Tibial artery (tissue), 4 donors: ENCODE measurements at regions not wholly inside any gene's neighbourhood (a gene's known extent, or its start where the extent isn't known, plus 50 kb on each side); places are given as distances from the start of the nearest gene placed in this dataset.

Experiments
- DNase-seq, 2 donors: peaks; one replicate each; pipeline ENCODE4 v3.0.0-alpha.2; 2019
- H3K27ac ChIP-seq, 2 donors: fragments of 200-600 bp; sonication (generic) in 1 of 2; 1 replicate in 1 of 2; 2 replicates in 1 of 2; pipeline ENCODE4 v1.5.1; 2018 to 2019; ENCODE audit warnings: mild to moderate bottlenecking in 1 of 2
- H3K27me3 ChIP-seq, 2 donors: fragments of 200-600 bp; sonication (generic) in 1 of 2; one replicate each; pipeline versions ENCODE4 v1.5.1 to v1.6.0; 2016 to 2019
- H3K36me3 ChIP-seq, 3 donors: fragments of 200-600 bp; sonication (generic) in 2 of 3; one replicate each; pipeline ENCODE4 v1.5.1; 2016 to 2019; ENCODE audit warnings: mild to moderate bottlenecking in 2 of 3
- H3K4me1 ChIP-seq, 4 donors: fragments of 200-600 bp; sonication (generic) in 2 of 4; 1 replicate in 3 of 4; 2 replicates in 1 of 4; pipeline ENCODE4 v1.5.1; 2016 to 2019
- H3K4me3 ChIP-seq, 2 donors: fragments of 200-600 bp; sonication (generic) in 1 of 2; 1 replicate in 1 of 2; 2 replicates in 1 of 2; pipeline ENCODE4 v1.5.1; 2018 to 2019; ENCODE audit warnings: mild to moderate bottlenecking in 2 of 2
- H3K9me3 ChIP-seq, 3 donors: fragments of 200-600 bp; sonication (generic) in 1 of 3; one replicate each; pipeline ENCODE4 v1.5.1; 2016 to 2019
- CTCF ChIP-seq, 2 experiments: fragments of 200-600 bp in 1 of 2; fragments of 450-650 bp in 1 of 2; IDR thresholded peaks; one replicate each; pipeline ENCODE4 v1.5.1; 2017 to 2019; ENCODE audit warnings: antibody characterized with exemption in 2 of 2, mild to moderate bottlenecking in 1 of 2, moderate library complexity in 1 of 2
- intact Hi-C: fragments of 100-400 bp; cut with DNase I; formaldehyde crosslinking; loops from one replicate; pipeline ENCODE4 v1.15.0; 2023; ENCODE audit warnings: low total_unique reads

GRCh38 chr13:40438999-40439797 is 227.2 kb downstream of the FOXO1 start:
- peak in 1 of 2 donors; percentile 21 for DNase-seq
- intact Hi-C loops = no loop called here
- no peak for TF ChIP-seq CTCF (IDR thresholded peaks at IDR 0.05)
- Histone ChIP-seq H3K4me1 (peaks cover 0 to 45% (median 28%) of the 10 kb centered on the region in 4 donors), H3K36me3 (no peaks in the 10 kb centered on the region), H3K9me3 (no peaks in the 10 kb centered on the region), H3K4me3 (peak overlapping the region; percentile 3 to 29), H3K27me3 (no peaks in the 10 kb centered on the region), H3K27ac (peak overlapping the region; percentile 74)

DNA sequence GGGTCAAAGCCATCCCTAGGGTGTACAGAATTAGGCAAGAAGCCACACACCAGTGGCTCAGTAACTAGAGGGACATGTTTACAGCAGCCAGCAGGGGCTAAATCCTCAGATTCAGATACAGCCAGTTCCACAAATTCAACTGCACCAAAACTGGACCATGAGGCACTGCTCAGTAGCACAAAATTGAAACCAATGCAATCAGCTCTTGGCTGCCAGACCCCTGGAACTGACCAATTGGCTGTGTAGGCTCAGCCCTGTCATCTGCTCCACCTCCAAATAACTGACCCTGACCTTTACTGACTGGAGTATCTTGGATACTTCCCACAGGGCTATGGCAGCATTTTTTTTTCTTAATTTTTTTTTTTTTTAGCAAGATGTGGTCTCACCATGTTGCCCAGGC is 226.5 kb downstream of the FOXO1 start:
- H3K4me3 ChIP-seq = no peak overlapping the region
- DNase-seq = peak; percentile 59 to 79
- no peaks in the 10 kb centered on the region for H3K27me3 ChIP-seq
- no peaks in the 10 kb centered on the region for H3K36me3 ChIP-seq
- H3K4me1 ChIP-seq = peaks cover 0 to 45% (median 28%) of the 10 kb centered on the region in 4 donors
- TF ChIP-seq CTCF (IDR thresholded peaks at IDR 0.05) = no peak
- intact Hi-C loops = no loop called here
- no peaks in the 10 kb centered on the region for H3K9me3 ChIP-seq
- H3K27ac ChIP-seq = peak overlapping the region; percentile 74

- Histone ChIP-seq H3K4me3 (no peak overlapping the region), H3K27me3 (no peaks in the 10 kb centered on the region), H3K4me1 (peaks cover 0 to 45% (median 28%) of the 10 kb centered on the region in 4 donors), H3K36me3 (no peaks in the 10 kb centered on the region), H3K27ac (peak overlapping the region; percentile 74), H3K9me3 (no peaks in the 10 kb centered on the region)
- DNase-seq = peak; percentile 87 to 92
- intact Hi-C loops = no loop called here
- no peak for TF ChIP-seq CTCF (IDR thresholded peaks at IDR 0.05)
Measured at GRCh38 chr13:40440990-40441820, 225.2 kb downstream of the FOXO1 start.

GRCh38 chr13:40442231-40442630 is 224.2 kb downstream of the FOXO1 start:
- TF ChIP-seq CTCF (IDR thresholded peaks at IDR 0.05) = no peak
- DNase-seq = no peak
- no peaks in the 10 kb centered on the region for H3K27me3 ChIP-seq
- peaks cover 0 to 45% (median 28%) of the 10 kb centered on the region in 4 donors for H3K4me1 ChIP-seq
- no peaks in the 10 kb centered on the region for H3K36me3 ChIP-seq
- no peak overlapping the region for H3K4me3 ChIP-seq
- peak overlapping the region in 1 of 2 donors; percentile 74 for H3K27ac ChIP-seq
- no peaks in the 10 kb centered on the region for H3K9me3 ChIP-seq
- intact Hi-C loops = no loop called here

DNA sequence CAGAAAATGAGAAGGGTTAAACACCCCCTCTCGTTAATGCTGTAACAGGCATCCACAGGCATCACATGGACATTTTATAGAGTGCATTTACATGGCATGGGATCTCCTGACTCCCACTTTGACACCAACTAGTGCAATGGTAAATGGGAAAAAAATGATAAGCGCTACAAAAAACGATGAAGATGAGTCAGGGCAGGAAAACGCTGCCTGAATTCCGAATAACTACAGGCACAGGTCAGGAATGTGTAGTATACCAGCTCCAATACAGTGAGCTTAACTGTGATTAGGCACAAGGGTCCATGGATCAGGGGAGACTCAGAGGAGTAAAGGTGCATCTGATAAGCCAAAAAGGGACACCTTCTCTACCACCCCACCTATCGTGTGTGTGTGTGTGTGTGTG is 223.6 kb downstream of the FOXO1 start:
- peaks cover 0 to 45% (median 28%) of the 10 kb centered on the region in 4 donors for H3K4me1 ChIP-seq
- TF ChIP-seq CTCF (IDR thresholded peaks at IDR 0.05) = no peak
- H3K27ac ChIP-seq = no peak overlapping the region
- intact Hi-C loops = no loop called here
- H3K27me3 ChIP-seq = no peaks in the 10 kb centered on the region
- H3K4me3 ChIP-seq = no peak overlapping the region
- no peaks in the 10 kb centered on the region for H3K36me3 ChIP-seq
- H3K9me3 ChIP-seq = no peaks in the 10 kb centered on the region
- no peak for DNase-seq
